ENCODE measurements at regions not wholly inside any gene's neighbourhood (a gene's known extent, or its start where the extent isn't known, plus 50 kb on each side); places are given as distances from the start of the nearest gene placed in this dataset.

DNA sequence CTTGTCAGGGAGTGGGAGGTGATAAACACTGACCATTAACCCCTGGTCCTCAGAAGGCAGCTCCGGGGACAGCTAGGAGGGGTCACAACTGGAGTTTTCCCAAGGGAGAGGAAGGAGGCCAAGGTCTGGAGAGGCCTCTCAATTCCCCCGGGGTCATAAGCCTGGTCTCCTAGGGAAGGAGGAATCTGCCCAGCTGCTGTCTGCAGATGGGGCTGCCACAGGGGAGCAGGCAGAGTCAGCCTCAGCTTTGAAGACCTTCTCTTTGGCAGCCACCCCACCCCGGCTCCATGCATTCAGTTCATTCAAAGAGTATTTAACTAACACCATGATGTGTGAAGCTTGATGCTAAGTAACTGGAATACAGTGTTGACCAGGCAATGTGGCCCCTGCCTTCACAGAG lies 74.6 kb upstream of the HSPA9 start:
- TF ChIP-seq, protein P1, sequence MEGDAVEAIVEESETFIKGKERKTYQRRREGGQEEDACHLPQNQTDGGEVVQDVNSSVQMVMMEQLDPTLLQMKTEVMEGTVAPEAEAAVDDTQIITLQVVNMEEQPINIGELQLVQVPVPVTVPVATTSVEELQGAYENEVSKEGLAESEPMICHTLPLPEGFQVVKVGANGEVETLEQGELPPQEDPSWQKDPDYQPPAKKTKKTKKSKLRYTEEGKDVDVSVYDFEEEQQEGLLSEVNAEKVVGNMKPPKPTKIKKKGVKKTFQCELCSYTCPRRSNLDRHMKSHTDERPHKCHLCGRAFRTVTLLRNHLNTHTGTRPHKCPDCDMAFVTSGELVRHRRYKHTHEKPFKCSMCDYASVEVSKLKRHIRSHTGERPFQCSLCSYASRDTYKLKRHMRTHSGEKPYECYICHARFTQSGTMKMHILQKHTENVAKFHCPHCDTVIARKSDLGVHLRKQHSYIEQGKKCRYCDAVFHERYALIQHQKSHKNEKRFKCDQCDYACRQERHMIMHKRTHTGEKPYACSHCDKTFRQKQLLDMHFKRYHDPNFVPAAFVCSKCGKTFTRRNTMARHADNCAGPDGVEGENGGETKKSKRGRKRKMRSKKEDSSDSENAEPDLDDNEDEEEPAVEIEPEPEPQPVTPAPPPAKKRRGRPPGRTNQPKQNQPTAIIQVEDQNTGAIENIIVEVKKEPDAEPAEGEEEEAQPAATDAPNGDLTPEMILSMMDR (IDR thresholded peaks at IDR 0.05) = no peak
- TF ChIP-seq POLR2AphosphoS5 (IDR thresholded peaks at IDR 0.05) (no peak), POLR2A (IDR thresholded peaks at IDR 0.05) (no peak)

Measured in stomach (tissue), 4 donors.